HL-60 (cell line): ENCODE measurements at regions not wholly inside any gene's neighbourhood (a gene's known extent, or its start where the extent isn't known, plus 50 kb on each side); places are given as distances from the start of the nearest gene placed in this dataset.

Experiments used
- CTCF ChIP-seq: IDR thresholded peaks from one replicate; pipeline ENCODE4 v1.5.1; 2011; ENCODE audit warnings: low read length, control low read depth, inconsistent platforms; ENCODE audit not compliant: insufficient read depth
- REST ChIP-seq: IDR thresholded peaks from 2 replicates; pipeline ENCODE4 v1.6.1; 2012; ENCODE audit warnings: low read depth; ENCODE audit not compliant: insufficient replicate concordance
- SPI1 ChIP-seq: IDR thresholded peaks from 2 replicates; pipeline ENCODE4 v1.6.1; 2012; ENCODE audit warnings: low read depth, mild to moderate bottlenecking, borderline replicate concordance

- TF ChIP-seq CTCF (no peak), SPI1 (no peak), REST (no peak)
These were observed 1265.4 kb upstream of the GJE1 start for GRCh38 chr6:140867336-140867735.
